Activated CD4-positive, alpha-beta T cell treated with anti-CD3 and anti-CD28 coated beads, Interleukin-2, Interleukin-6, amounts not matched to agents 100 ng/mL and 50 ng/mL, durations not matched to agents 16 hours and 8 hours (primary cell): ENCODE measurements at regions not wholly inside any gene's neighbourhood (a gene's known extent, or its start where the extent isn't known, plus 50 kb on each side); places are given as distances from the start of the nearest gene placed in this dataset.

Source experiments
- DNase-seq: peaks from one replicate; pipeline ENCODE4 v3.0.0-alpha.2; 2020

DNA sequence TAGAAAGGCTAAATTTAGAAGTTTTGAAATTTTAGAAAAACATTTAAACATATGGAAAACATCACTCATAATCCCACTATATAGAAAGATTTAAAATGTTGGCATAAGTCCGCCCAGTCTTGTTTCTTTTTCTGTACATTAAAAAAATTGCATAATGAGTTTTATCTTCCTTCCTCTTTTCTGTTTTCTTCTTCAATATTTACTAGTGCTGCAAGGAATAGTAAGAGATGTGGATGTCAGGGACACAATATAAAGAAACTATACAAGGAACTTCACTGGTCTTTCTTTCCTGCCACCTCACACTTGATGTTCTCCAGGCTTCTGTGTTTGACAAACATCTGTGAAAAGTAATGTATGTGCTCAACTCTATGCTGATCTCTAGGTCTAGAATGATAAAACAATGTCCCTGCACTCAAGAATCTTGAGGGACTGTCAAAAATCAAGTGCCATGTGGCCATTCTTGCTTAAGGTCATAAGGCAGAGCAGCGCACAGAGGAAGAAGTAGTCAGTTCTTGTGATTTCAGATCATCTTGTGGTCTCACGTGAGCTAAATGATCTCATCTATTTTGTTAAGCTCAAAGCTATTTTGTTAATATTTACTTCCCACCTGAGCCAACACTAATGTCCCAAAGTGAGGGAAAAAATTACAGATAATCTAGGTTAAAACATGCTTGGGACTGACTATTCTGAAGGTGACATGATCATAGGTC lies 186.9 kb upstream of the OBI1 start:
- DNase-seq = no peak

GRCh38 chr13:78844106-78844505 lies 185.2 kb upstream of the OBI1 start:
- DNase-seq = no peak

GRCh38 chr13:78841358-78841963 lies 182.5 kb upstream of the OBI1 start:
- no peak for DNase-seq

GRCh38 chr13:78836238-78836784 lies 177.4 kb upstream of the OBI1 start:
- no peak for DNase-seq

GRCh38 chr13:78832461-78832860 lies 173.5 kb upstream of the OBI1 start:
- no peak for DNase-seq

GRCh38 chr13:78830508-78830907 lies 171.6 kb upstream of the OBI1 start:
- no peak for DNase-seq

- DNase-seq = no peak
Measured at GRCh38 chr13:78829821-78830220, 170.9 kb upstream of the OBI1 start.

- no peak for DNase-seq
Measured at GRCh38 chr13:78827471-78827870, 168.5 kb upstream of the OBI1 start.

DNA sequence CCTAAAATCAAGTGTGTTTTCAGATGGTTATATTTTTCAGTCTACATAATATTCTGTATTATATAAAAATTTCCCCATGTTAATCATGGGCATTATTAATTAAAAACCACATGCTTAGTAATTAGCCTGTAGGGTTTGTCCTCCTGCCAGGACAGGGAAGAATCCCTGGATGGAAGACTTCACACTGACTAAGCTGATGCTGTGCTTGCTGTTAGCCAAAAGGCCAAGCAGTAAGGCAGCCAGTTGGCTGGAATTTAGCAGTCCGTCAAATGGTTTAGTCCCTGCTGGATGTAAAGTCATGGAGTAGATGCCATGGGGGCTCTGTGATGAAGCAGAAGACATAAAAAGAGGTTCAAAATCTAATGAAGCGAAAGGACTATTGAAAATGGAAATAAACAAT lies 168.0 kb upstream of the OBI1 start:
- DNase-seq = no peak

DNA sequence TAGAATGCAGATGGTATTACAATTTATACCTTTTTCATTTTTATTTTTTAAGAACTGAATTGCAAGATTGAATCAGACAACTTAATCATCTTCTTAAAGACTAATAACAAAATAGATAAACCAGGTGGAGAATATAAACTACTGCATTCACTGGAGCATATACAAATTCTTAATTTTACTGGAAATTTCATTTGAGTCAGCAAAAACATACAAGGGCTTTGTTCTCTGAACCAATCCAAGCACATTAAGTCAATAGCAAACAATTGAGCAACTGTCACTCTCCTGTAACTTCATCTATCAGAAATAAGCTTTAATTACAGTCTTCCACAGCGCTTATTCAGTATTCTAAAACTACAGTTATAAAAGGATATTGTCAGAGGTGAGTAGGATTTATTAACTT lies 167.4 kb upstream of the OBI1 start:
- no peak for DNase-seq

GRCh38 chr13:78820541-78820940 lies 161.6 kb upstream of the OBI1 start:
- no peak for DNase-seq

- DNase-seq = no peak
Measured at GRCh38 chr13:78816592-78816991, 157.6 kb upstream of the OBI1 start.

GRCh38 chr13:78816154-78816553 lies 157.2 kb upstream of the OBI1 start:
- DNase-seq = no peak

DNA sequence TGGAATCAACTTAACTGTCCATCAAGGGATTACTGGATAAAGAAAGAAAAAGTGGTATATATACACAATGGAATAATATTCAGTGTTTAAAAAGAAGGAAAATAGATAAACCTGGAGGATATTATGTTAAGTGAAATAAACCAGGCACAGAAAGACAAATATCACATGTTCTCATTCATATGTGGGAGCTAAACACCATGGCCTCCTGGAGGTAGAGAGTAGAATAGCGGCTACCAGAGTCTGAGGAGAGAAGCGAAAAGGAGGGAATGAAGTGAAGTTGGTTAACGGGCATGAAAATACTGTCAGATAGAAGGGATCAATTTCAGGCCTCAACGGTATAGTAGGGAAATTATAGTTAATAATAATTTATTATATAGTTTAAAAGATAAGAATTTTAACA lies 147.5 kb upstream of the OBI1 start:
- DNase-seq = peak; percentile 12

DNA sequence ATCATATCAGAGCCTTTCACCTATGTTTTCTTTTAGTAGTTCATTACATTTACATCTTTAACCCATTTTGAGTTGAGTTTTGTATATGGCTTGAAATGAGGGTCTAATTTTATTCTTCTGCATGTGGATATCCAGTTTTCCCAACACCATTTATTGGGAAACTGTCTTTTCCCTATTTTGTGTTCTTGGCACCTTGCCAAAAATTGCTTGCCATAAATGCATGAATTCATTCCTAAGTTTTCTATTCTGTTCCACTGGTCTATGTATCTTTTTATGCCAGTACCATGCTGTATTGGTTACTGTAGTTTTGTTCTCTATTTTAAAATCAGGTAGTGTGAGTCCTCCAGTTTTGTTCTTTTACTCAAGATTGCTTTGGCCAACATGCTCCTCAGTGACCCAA lies 144.0 kb upstream of the OBI1 start:
- DNase-seq = no peak

GRCh38 chr13:78787190-78787589 lies 128.2 kb upstream of the OBI1 start:
- DNase-seq = no peak

- no peak for DNase-seq
Measured at GRCh38 chr13:78786459-78786858, 127.5 kb upstream of the OBI1 start.

DNA sequence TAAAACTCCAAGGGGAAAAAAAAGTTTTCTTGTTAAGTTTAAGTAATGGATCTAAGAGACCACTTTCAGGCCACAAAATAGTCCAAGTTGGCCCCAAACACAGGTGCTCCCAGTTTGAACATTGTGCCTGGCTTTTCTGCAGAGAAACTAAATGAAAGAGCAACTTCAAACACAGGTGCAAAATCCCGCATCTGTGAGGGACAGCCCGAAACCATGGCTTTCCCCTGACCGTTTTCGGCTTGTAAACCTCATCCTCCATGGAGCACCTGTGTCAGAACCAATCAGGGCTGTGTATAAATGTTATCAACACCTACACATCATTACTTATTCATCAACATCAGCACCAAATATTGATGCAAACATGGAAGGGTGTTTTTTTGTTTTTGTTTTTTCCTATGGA lies 126.8 kb upstream of the OBI1 start:
- DNase-seq = no peak

DNA sequence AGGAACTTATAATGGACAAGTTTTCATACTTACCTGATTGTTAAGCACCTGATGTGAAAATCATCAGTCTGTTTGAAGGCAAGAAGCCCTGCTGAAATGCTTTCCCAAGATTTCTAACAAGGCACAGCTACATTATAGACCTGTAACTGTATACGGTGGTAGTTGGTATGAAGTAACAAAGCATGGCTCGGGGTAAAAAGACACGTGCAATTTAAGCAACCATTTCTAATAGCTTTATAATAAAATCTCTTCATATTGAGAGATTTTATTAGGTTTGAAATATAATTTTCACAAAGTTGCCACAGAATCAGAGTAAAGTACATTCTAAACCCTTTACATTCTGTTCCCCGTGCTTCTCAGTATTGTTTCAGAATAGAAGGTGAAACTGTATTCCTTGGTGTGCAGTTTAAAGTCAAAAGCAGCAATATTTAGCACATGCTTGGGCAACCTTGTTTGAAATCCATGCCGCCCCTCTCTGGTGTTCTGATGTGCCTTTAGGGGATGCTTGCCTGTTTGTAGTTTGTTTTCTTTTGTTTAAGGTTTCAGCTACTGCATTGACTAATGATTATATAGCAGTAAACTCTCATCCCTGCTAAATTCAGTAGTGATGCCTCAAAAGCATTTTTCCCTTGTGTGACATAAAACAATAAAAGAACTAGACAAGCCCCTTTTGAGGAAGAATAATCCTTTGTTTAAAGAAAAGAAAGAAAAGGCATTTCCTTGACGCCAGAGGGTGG lies 125.2 kb upstream of the OBI1 start:
- DNase-seq = no peak

- DNase-seq = no peak
Measured at GRCh38 chr13:78780708-78781107, 121.8 kb upstream of the OBI1 start.

- DNase-seq = no peak
Measured at GRCh38 chr13:78779608-78780007, 120.7 kb upstream of the OBI1 start.

- no peak for DNase-seq
Measured at GRCh38 chr13:78777976-78778375, 119.0 kb upstream of the OBI1 start.

- no peak for DNase-seq
Measured at GRCh38 chr13:78777396-78777795, 118.4 kb upstream of the OBI1 start.

- DNase-seq = no peak
Measured at GRCh38 chr13:78772933-78773332, 114.0 kb upstream of the OBI1 start.
